Activated T-cell treated with anti-CD3 and anti-CD28 coated beads, Interleukin-2, amount 50 U/mL, for 24 hours (primary cell): ENCODE measurements at regions not wholly inside any gene's neighbourhood (a gene's known extent, or its start where the extent isn't known, plus 50 kb on each side); places are given as distances from the start of the nearest gene placed in this dataset.

Source experiments
- DNase-seq: peaks from one replicate; pipeline ENCODE4 v3.0.0-alpha.2; 2020
- H3K27ac Mint-ChIP-seq: 2 replicates; pipeline ENCODE4 v1.8.0; 2020; ENCODE audit warnings: mild to moderate bottlenecking, mixed read lengths
- H3K27me3 Mint-ChIP-seq: 2 replicates; pipeline ENCODE4 v1.8.0; 2020; ENCODE audit warnings: mixed read lengths
- H3K36me3 Mint-ChIP-seq: 2 replicates; pipeline ENCODE4 v1.8.0; 2020; ENCODE audit warnings: low read depth, mixed read lengths
- H3K4me1 Mint-ChIP-seq: 2 replicates; pipeline ENCODE4 v1.8.0; 2020; ENCODE audit warnings: low read depth, mixed read lengths
- H3K4me3 Mint-ChIP-seq: 2 replicates; pipeline ENCODE4 v1.8.0; 2020; ENCODE audit warnings: mild to moderate bottlenecking, moderate library complexity, mixed read lengths
- H3K9me3 Mint-ChIP-seq: 2 replicates; pipeline ENCODE4 v1.8.0; 2020; ENCODE audit warnings: mixed read lengths

DNA sequence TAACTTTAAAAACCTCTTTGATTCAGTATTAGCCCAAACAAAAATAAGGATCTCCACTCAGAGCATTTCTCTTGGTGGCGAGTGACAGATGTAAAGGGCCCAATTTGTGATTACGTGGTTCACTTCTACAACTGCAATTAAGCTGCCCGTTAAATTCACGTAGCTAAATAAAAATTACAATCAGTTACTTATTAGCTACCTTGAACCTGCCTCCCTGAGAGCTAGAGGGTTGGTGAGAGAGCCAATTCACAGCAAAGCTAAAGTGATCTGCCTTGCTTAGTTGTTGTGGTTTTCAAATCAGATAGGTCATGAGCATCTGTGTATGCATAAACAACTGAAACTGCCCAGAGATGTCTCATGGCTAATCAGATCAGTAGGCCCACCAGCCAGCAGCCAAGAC is 156.7 kb downstream of the RNF152 start:
- no peak overlapping the region for H3K4me3 Mint-ChIP-seq
- no peaks in the 10 kb centered on the region for H3K4me1 Mint-ChIP-seq
- H3K27ac Mint-ChIP-seq: no peak overlapping the region
- no peaks in the 10 kb centered on the region for H3K9me3 Mint-ChIP-seq
- H3K36me3 Mint-ChIP-seq: no peaks in the 10 kb centered on the region
- DNase-seq: no peak
- H3K27me3 Mint-ChIP-seq: peaks cover 11% of the 10 kb centered on the region

DNA sequence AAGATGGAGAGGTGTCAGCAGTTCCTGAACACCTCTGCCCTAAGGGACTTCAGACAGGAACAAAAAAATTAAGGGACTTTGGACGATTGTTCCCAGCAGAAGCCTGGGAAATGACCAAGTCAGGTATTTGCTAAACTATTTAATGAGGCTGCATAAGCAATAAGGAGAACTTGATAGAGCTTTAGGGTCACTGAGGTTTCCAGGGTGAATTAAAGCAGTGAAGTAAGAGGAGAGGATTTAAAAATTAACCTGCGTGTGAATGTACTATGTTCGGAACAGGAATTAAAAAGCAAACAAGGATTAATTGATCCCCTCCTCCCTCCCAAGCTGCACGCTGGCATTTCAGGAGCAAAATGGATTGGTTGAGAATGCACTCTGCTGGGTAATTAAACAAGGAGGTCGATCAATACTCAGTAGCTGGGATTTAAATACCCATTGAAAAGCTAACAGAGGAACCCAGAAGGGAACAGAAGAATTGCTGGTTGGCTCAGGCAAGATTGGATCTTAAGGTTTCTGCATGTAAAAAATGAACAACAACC is 157.2 kb downstream of the RNF152 start:
- H3K4me1 Mint-ChIP-seq: no peaks in the 10 kb centered on the region
- no peak overlapping the region for H3K4me3 Mint-ChIP-seq
- no peaks in the 10 kb centered on the region for H3K36me3 Mint-ChIP-seq
- H3K27me3 Mint-ChIP-seq: peaks cover 11% of the 10 kb centered on the region
- no peak for DNase-seq
- H3K27ac Mint-ChIP-seq: no peak overlapping the region
- no peaks in the 10 kb centered on the region for H3K9me3 Mint-ChIP-seq

DNA sequence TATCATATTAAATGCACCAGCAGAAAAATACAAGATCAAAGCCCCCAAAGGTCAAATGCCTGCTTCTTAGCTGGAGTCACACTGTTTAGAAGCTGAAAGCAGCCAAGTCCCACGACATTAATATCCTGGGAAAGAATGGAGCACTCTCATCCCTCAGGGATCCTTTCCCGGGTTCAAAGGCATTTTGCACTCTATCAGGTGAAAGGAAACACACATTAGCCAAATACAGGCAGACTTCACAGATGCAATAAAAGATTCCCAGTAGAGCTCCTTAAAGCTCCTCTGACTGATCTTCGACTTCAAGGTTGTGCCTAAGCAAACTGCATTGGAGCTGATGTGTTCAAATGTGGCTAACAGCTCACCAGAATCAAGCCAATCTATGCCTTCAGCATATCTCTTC is 158.4 kb downstream of the RNF152 start:
- no peaks in the 10 kb centered on the region for H3K36me3 Mint-ChIP-seq
- H3K27ac Mint-ChIP-seq: no peak overlapping the region
- H3K4me1 Mint-ChIP-seq: no peaks in the 10 kb centered on the region
- no peaks in the 10 kb centered on the region for H3K9me3 Mint-ChIP-seq
- H3K4me3 Mint-ChIP-seq: no peak overlapping the region
- peaks cover 17% of the 10 kb centered on the region for H3K27me3 Mint-ChIP-seq
- DNase-seq: no peak

DNA sequence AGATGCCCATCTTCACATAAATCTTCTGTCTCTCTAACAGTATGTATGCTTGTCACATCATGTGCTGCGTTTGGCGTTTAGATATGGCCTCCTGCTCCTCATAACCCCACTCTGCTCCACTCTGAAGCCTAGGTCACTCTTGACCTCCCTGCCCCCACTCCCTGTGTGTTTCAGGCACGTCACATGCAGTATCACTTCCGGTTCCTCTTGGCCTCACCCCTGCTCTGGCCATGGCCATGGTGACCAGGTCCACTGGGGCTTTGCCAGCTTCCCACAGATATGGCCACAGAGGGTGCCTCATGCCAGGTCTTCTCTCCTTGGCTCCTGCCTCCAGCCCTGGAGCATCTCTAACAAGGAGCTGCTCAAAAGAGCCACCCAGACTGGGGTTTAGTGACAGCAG is 160.0 kb downstream of the RNF152 start:
- H3K4me3 Mint-ChIP-seq: no peak overlapping the region
- no peak for DNase-seq
- H3K4me1 Mint-ChIP-seq: no peaks in the 10 kb centered on the region
- H3K36me3 Mint-ChIP-seq: no peaks in the 10 kb centered on the region
- H3K9me3 Mint-ChIP-seq: no peaks in the 10 kb centered on the region
- H3K27ac Mint-ChIP-seq: no peak overlapping the region
- peaks cover 17% of the 10 kb centered on the region for H3K27me3 Mint-ChIP-seq

DNA sequence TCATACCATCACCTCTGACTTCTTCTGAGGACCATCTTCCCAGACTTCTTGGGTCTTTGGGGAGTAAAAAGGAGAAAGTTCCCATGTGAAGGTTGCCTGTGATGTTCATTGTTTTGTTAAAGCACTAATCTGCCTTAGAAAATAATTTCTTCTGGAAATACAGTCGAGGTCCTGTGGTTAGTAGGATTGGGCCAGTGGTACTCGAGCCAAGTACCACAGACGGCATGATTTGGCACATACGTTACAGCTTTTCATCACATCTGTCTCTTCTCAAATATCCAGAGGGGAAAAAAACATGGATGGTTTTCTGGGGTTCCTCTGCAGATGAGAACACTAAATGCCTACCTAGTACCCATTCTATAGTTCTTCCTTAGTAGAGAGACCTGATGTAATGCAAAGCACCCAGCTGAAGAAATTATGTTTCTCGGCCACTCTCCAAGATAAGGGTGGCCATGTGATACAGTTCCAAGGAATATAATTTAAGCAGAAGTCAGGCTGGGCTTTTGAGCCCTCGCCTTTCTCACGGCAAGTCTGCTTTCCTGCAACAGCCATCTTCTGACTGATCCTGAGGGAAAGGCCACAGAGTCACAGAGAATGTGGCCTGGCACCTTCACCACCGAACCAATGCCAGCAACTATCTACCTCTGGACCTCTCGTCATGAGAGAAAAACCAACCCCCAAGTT is 161.0 kb downstream of the RNF152 start:
- no peak overlapping the region for H3K27ac Mint-ChIP-seq
- H3K27me3 Mint-ChIP-seq: peaks cover 17% of the 10 kb centered on the region
- no peak overlapping the region for H3K4me3 Mint-ChIP-seq
- no peaks in the 10 kb centered on the region for H3K36me3 Mint-ChIP-seq
- H3K9me3 Mint-ChIP-seq: no peaks in the 10 kb centered on the region
- no peak for DNase-seq
- H3K4me1 Mint-ChIP-seq: no peaks in the 10 kb centered on the region

DNA sequence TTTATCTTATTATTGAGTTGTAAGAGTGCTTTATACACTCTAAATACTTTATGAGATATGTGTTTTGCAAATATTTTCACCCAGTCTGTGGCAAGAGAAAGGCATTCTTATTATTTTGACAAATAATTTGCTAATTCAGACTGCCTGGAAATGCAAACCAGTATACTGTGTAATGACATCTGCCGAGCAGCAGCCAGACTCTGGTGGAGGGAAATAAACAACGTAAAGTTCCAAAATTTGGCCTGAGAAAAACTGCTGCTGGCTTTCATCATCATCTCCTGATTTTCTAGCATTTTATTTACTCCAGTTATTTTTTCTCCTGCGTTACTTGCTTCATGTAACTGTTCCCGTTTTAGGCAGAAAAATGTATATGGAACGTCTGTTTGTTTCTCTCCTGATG is 161.6 kb downstream of the RNF152 start:
- no peak overlapping the region for H3K27ac Mint-ChIP-seq
- peaks cover 1% of the 10 kb centered on the region for H3K9me3 Mint-ChIP-seq
- no peak overlapping the region for H3K4me3 Mint-ChIP-seq
- no peaks in the 10 kb centered on the region for H3K36me3 Mint-ChIP-seq
- DNase-seq: no peak
- H3K27me3 Mint-ChIP-seq: peaks cover 17% of the 10 kb centered on the region
- H3K4me1 Mint-ChIP-seq: no peaks in the 10 kb centered on the region

DNA sequence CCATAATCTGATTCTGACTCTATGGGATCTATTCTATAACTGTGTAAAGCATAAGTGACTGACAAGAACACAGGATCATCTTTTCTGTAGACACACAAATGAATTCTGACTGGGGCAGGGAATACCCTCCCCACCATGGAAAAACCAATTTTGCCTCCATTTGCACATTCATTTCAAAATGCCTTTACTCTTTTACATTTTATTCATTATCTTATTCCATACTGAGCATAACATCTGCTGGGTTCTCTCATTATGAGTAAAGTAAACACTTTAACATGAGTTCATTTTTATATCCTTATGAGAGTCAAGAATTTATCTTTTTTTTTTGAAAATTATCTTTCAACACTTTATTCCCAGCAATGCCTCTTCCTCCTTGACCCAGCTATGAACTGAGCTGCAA is 163.5 kb downstream of the RNF152 start:
- no peak overlapping the region for H3K4me3 Mint-ChIP-seq
- H3K36me3 Mint-ChIP-seq: no peaks in the 10 kb centered on the region
- no peak overlapping the region for H3K27ac Mint-ChIP-seq
- no peaks in the 10 kb centered on the region for H3K4me1 Mint-ChIP-seq
- peaks cover 2% of the 10 kb centered on the region for H3K9me3 Mint-ChIP-seq
- peaks cover 17% of the 10 kb centered on the region for H3K27me3 Mint-ChIP-seq
- no peak for DNase-seq

DNA sequence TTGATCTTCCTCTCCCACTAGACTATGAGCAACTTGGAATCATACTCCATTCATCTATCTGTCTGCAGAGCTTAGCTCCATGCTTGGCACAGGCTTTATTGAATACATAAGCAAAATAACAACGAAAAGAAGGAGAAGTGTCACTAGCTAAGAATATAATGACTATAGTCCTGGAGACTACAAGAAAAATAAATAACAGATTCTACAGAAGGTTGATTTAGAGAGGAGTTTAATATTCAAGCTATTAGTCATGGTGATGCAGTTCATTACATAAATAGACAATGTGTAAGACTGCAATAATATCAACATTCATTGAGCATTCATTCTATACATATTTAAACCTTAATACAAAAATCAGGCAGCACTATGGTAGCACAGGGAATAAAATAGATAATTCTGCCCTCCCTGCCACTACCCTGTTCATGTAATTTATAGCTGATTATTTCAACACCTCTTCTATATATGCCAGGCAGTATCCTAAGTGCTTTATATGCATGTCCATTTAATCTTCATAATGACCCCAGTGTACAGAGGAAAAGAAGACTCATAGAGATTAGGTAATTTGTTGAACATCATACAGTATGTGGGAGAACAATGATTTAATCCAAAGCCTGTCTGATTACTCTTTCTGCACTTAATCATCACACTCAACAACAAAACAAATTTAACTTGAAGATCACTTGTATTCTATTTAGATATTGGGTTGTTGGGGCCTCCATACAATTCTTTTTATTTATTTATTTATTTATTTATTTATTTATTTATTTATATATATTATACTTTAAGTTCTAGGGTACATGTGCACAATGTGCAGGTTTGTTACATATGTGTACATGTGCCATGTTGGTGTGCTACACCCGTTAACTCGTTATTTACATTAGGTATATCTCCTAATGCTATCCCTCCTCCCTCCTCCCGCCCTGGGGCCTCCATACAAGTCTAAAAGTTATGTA is 165.3 kb downstream of the RNF152 start:
- no peak overlapping the region for H3K27ac Mint-ChIP-seq
- DNase-seq: no peak
- H3K27me3 Mint-ChIP-seq: peaks cover 13% of the 10 kb centered on the region
- H3K36me3 Mint-ChIP-seq: no peaks in the 10 kb centered on the region
- no peak overlapping the region for H3K4me3 Mint-ChIP-seq
- no peaks in the 10 kb centered on the region for H3K4me1 Mint-ChIP-seq
- peaks cover 2% of the 10 kb centered on the region for H3K9me3 Mint-ChIP-seq

DNA sequence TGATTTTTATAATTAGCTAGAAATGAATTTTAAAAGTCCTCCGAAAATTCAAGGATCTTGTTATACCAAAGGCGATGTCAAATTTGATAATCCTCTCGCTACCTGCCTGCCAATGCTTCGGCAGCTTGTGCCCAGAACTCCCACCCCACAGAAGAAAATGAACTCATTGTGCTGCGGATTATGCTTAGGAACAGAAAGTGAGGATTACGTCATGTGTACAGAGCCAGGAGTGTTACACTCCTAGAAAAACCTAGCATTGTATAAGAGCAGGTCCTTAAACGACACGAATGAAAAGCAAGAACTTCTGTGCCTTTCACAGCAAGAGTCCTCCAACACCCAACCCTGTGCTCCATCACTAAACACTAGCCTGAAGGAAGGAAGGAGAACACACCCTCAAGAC is 168.3 kb downstream of the RNF152 start:
- H3K27ac Mint-ChIP-seq: no peak overlapping the region
- H3K36me3 Mint-ChIP-seq: no peaks in the 10 kb centered on the region
- H3K9me3 Mint-ChIP-seq: peaks cover 2% of the 10 kb centered on the region
- H3K4me3 Mint-ChIP-seq: no peak overlapping the region
- H3K4me1 Mint-ChIP-seq: no peaks in the 10 kb centered on the region
- H3K27me3 Mint-ChIP-seq: peaks cover 5% of the 10 kb centered on the region
- no peak for DNase-seq

DNA sequence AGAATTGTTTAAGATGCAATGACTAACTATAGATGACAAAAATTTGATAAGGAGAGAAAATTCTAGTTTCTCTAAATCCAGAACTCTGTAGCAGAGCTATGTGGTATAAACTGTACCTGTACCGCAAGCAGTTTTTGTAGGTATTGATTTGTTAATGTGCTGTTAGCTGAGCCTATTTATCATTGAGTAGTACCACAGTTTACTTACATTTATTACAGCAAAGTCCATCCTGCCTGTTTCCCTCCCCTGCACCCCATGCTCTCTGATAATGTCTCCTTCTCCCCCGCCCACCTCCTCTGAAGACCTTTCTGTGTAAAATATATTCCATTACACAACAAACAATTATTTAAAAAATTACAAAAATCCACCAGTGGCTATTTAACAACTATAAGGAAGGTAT is 170.6 kb downstream of the RNF152 start:
- H3K9me3 Mint-ChIP-seq: peaks cover 2% of the 10 kb centered on the region
- peaks cover 5% of the 10 kb centered on the region for H3K27me3 Mint-ChIP-seq
- no peak for DNase-seq
- H3K36me3 Mint-ChIP-seq: no peaks in the 10 kb centered on the region
- no peak overlapping the region for H3K4me3 Mint-ChIP-seq
- no peak overlapping the region for H3K27ac Mint-ChIP-seq
- H3K4me1 Mint-ChIP-seq: no peaks in the 10 kb centered on the region

DNA sequence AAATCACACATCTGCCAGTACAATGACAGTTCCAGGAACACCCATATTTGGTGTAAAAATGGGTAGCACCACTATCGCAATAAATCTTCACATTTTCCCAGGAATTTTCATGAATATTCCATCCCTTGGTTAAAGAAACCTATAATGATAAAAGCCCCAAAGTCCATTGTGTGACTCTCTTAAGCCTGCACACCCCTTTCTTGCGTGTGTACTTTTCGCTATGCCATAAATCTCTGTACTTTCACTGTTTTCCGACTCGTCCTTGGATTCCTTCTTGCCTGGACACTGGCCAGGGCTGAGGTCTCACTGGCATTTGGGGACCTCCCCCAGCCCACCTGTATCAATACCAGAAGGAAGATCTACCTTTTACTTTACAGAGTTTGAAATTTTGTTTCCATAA is 172.3 kb downstream of the RNF152 start:
- Mint-ChIP-seq H3K4me3 (no peak overlapping the region), H3K4me1 (no peaks in the 10 kb centered on the region), H3K27me3 (peaks cover 5% of the 10 kb centered on the region), H3K36me3 (no peaks in the 10 kb centered on the region), H3K27ac (no peak overlapping the region), H3K9me3 (no peaks in the 10 kb centered on the region)
- DNase-seq: no peak

DNA sequence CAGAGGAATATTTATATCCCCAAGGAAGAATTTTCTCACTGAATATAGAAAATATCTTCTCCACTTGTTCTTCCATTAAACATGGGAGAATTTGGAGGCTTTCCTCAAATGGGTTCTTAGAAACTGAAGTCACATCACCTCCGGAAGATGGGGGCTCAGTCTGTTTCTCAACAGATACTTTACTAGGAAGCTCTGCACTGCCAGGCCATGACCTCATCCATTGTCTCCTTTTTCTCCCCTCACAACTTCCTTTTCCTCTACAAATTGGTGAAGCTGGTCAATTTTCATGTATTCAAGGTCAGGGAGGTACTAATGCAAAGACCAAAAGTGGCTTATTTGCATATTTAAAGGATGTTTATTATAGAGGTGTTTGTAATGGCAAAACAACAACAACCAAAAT is 173.1 kb downstream of the RNF152 start:
- Mint-ChIP-seq H3K36me3 (no peaks in the 10 kb centered on the region), H3K4me3 (no peak overlapping the region), H3K9me3 (no peaks in the 10 kb centered on the region), H3K27ac (no peak overlapping the region), H3K4me1 (no peaks in the 10 kb centered on the region), H3K27me3 (peaks cover 5% of the 10 kb centered on the region)
- DNase-seq: no peak

DNA sequence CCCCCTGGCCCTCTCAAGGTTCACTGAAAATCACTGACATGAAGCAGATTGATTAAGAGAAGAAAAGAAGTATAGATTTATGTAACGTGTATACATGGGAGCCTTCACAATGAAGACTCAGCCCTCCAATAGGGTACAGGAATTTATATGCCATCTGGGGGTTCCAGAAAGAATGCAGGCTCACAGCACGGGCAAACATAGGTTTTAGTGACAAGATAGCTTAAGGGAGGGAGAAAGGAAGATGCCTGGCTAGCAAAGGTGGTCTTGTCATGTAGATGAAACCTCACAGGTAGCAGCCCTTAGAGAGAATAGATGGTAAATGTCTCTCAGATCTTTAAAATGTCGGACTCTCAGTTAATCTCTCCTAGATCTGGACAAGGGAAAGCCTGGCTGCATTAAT is 173.9 kb downstream of the RNF152 start:
- H3K36me3 Mint-ChIP-seq: no peaks in the 10 kb centered on the region
- peaks cover 5% of the 10 kb centered on the region for H3K27me3 Mint-ChIP-seq
- no peaks in the 10 kb centered on the region for H3K9me3 Mint-ChIP-seq
- H3K4me3 Mint-ChIP-seq: no peak overlapping the region
- DNase-seq: no peak
- no peak overlapping the region for H3K27ac Mint-ChIP-seq
- no peaks in the 10 kb centered on the region for H3K4me1 Mint-ChIP-seq

DNA sequence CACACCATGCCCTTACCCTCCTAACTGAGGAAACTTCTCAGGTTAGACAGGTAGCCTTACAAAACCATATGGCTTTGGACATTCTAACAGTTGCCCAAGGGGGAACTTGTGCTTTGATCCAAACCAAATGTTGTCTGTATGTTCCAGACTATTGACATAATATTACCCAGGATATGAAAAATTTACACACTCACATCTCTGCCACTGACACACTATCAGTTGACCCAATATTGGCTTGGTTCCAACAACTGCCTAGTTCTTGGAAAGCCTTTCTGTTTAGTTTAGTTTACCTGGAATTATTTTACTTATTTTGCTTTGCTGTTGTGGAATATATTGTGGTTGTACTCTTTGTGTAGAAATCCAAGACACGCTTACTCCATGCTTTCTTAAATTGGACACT is 178.4 kb downstream of the RNF152 start:
- no peak overlapping the region for H3K27ac Mint-ChIP-seq
- H3K4me1 Mint-ChIP-seq: no peaks in the 10 kb centered on the region
- peaks cover 7% of the 10 kb centered on the region for H3K27me3 Mint-ChIP-seq
- no peak overlapping the region for H3K4me3 Mint-ChIP-seq
- no peaks in the 10 kb centered on the region for H3K36me3 Mint-ChIP-seq
- no peaks in the 10 kb centered on the region for H3K9me3 Mint-ChIP-seq
- no peak for DNase-seq

DNA sequence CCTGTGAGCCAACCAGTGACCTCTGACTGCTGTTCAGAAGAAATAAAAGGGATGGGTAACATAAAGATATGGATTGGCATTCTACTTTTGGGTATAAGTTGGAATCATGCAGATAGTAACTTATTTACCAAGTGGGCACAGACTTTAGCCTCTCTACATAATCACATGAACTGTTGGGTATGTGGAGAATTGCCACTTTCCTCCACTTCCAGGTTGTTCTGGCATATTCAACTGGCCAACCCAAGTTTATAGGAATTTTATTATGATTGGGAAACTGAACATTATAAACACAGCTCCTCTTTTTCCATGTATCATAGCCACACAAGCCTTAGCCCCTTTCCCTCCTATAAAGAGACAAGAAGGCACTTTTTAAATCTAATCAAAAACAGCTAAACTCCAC is 179.3 kb downstream of the RNF152 start:
- DNase-seq: no peak
- no peaks in the 10 kb centered on the region for H3K36me3 Mint-ChIP-seq
- H3K9me3 Mint-ChIP-seq: no peaks in the 10 kb centered on the region
- no peak overlapping the region for H3K27ac Mint-ChIP-seq
- H3K27me3 Mint-ChIP-seq: peaks cover 7% of the 10 kb centered on the region
- H3K4me1 Mint-ChIP-seq: no peaks in the 10 kb centered on the region
- H3K4me3 Mint-ChIP-seq: no peak overlapping the region
